ENCODE measurements at regions not wholly inside any gene's neighbourhood (a gene's known extent, or its start where the extent isn't known, plus 50 kb on each side); places are given as distances from the start of the nearest gene placed in this dataset.

DNA sequence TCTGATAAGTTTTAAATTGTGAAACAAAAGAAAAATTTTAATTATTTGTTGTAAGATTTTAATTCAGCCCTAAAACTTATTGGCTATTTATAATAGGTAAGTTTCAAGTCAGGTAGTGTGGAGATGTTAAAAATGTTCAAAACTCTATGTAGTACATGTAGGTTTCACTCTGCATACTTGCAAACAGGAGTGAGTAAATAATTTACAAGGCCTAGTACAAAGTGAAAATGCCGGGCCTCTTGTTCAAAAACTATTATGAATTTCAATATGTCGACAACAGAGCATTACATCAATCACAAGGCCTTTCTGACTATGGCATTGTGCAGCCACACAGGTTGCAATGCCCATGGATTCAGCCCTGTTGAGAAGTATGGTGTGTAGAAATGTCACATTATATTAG lies 80.9 kb upstream of the GRIK2 start:
- no peak for DNase-seq

DNA sequence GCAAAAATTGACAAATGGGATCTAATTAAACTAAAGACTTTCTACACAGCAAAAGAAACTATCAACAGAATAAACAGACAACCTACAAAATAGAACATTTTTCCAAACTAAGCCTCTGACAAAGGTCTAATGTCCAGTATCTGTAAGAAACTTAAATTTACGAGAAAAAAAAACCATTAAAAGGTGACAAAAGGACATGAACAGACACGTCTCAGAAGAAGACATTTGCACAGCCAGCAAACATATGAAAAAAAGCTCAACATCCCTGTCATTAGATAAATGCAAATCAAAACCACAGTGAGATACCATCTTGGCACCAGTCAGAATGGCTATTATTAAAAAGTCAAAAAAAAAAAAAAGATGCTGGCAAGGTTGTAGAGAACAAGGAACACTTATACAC lies 70.6 kb upstream of the GRIK2 start:
- DNase-seq: peak; percentile 67

DNA sequence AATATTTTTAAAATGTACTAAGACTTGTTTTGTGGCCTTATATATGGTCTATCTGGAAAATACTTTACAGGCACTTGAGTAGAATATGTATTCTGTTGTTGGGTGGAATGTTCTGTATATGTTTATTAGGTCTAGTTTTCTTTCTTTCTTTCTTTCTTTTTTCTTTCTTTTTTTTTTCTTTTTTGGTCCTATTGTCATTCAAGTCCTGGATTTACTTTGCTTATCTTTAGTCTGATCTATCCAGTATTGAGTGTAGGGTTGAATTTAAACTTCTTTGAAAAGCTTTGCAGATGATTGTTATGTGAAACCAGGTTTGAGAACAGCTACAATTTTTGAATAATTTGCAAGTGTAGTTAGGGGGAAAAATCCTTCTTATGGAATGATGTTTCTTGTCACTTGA lies 67.1 kb upstream of the GRIK2 start:
- no peak for DNase-seq

DNA sequence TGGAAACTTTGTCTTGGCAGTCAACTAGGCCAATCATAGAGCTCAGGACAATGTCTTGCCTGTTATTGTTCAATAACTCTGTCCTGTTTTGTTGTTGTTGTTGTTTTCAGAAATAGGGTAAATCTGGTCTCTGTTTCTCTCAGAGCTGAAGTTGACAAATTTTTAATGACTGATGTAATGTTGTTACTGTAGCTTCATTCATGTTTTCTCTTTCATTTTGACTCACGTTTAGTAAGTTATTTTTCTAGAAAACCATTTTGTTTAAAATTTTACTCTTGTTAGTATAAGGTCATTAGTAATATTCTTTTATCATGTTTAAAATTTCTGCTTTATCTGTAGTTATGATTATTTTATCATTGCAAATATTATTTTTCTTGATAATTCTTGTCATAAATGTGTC lies 51.6 kb upstream of the GRIK2 start:
- no peak for DNase-seq

All from NCI-H1048 (cell line).